ENCODE measurements at regions not wholly inside any gene's neighbourhood (a gene's known extent, or its start where the extent isn't known, plus 50 kb on each side); places are given as distances from the start of the nearest gene placed in this dataset.

DNA sequence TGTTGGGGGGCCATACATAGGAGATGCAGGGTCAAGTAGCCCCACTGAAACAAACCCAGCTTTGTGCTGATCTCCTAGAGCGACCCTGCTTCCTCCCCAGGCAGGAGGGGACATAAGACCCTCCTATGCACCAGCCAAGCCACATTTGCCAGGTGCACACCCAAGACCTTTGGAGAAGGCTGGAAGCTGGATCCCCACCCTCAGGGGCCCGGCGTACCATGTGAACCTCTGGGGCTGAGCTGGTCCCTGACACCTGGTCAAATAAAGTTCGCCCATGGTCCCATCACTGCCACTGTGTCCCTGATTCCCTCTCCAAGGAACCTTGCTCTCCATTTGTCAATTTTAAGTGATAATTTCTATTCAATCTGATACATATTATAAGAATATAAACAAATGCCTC, 162.1 kb upstream of the VASH1 start:
- TF ChIP-seq, protein P1, sequence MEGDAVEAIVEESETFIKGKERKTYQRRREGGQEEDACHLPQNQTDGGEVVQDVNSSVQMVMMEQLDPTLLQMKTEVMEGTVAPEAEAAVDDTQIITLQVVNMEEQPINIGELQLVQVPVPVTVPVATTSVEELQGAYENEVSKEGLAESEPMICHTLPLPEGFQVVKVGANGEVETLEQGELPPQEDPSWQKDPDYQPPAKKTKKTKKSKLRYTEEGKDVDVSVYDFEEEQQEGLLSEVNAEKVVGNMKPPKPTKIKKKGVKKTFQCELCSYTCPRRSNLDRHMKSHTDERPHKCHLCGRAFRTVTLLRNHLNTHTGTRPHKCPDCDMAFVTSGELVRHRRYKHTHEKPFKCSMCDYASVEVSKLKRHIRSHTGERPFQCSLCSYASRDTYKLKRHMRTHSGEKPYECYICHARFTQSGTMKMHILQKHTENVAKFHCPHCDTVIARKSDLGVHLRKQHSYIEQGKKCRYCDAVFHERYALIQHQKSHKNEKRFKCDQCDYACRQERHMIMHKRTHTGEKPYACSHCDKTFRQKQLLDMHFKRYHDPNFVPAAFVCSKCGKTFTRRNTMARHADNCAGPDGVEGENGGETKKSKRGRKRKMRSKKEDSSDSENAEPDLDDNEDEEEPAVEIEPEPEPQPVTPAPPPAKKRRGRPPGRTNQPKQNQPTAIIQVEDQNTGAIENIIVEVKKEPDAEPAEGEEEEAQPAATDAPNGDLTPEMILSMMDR (conservative IDR thresholded peaks at IDR 0.05; ENCODE audit: low read depth, low read length): no peak
- H3K4me3 ChIP-seq (ENCODE audit: low read length): no peak overlapping the region
- DNase-seq (ENCODE audit: low read depth): no peak

DNA sequence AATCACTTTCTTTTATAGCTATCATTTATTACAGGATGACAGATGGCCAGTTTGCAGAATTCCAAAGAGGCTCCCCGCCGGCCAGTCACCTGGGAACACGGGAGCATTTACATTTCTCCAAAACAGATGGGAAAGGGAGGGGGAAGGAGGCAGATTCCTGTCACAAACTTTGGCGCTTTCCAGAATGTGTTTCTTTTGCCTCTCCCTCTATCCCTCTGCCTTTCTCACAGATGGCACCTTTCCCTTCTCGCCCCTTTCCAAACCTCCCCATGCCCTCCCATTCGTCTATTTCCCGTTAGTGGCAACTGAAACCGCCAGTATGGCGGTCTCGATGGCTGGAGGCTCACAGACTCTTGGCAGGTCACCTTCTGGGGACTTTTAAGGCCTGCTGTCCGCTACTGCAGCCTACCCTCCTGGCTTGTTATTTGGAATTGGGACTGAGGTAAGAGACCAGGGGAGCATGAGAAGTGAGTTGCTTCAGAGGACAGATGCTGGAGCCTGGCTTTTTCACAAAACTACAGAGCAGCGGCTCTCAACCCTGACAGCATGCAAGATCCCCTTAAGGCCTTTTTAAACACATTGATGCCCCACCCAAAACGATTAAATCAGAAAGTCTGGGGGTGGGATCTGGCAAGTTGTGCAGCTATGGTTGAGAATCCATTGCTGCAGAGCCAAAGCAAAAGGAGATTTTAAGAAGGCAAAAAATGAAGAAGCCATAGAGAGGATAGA, 161.5 kb upstream of the VASH1 start:
- H3K4me3 ChIP-seq (ENCODE audit: low read length): no peak overlapping the region
- TF ChIP-seq, protein P1 (conservative IDR thresholded peaks at IDR 0.05; ENCODE audit: low read depth, low read length): no peak
- no peak for DNase-seq (ENCODE audit: low read depth)

DNA sequence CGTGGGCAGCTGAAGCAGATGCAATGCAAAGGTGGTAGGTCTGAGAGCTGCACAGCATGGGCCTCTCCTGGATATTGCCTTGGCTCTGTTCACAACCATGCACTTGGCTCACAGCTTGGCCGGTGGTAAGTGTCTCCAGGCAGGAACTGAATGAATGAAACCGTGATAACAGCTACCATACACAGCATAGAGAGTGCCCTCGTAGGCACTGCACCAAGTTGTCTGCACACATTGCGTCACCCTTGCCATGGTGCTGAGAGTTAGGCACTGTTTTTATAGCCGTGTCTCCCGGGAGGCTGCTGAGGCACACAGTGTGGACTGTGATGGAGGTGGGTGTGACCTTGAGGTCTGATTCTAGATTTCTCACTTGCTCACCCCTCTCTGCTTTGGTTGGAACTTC, 157.6 kb upstream of the VASH1 start:
- no peak for DNase-seq (ENCODE audit: low read depth)
- TF ChIP-seq, protein P1 (conservative IDR thresholded peaks at IDR 0.05; ENCODE audit: low read depth, low read length): no peak
- H3K4me3 ChIP-seq (ENCODE audit: low read length): no peak overlapping the region

DNA sequence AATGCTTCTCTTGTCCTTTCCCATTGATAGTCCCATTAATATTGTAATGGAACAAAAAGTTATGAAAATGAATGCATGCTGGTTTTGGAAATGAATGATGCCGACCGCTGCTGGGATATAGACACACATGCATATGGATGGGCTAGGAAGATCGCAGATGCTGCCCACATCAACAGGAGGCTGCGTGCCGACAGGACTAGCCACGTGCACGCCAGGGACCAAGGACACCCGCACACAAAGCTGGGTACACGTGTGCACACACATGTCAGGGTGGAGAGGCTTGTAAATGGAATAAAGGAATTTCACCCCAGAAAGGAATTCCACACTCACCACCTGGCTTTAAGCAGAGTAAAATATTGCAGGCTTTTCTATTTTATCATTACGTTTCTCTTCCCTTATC, 153.8 kb upstream of the VASH1 start:
- no peak overlapping the region for H3K4me3 ChIP-seq (ENCODE audit: low read length)
- DNase-seq (ENCODE audit: low read depth): no peak
- TF ChIP-seq, protein P1 (conservative IDR thresholded peaks at IDR 0.05; ENCODE audit: low read depth, low read length): no peak

DNA sequence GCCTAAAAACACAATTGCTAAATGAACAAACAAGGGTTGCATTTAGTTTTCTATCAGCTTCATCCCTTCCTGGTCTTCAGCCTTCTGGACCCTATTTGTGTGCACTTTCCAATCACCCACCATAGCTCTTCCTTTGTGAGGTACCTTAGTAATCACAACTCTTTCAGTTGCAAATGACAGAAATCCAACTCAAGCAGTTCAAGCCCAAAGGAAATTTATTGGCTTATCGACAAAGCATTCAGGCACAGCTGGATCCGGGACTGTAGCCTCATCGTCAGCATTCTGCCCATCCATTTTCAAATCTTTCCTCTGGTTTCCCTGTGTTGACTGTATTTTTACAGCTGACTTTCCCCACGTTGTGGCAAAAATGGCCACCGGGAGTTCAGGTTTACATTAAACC, 148.6 kb upstream of the VASH1 start:
- TF ChIP-seq, protein P1 (conservative IDR thresholded peaks at IDR 0.05; ENCODE audit: low read depth, low read length): no peak
- DNase-seq (ENCODE audit: low read depth): no peak
- no peak overlapping the region for H3K4me3 ChIP-seq (ENCODE audit: low read length)

DNA sequence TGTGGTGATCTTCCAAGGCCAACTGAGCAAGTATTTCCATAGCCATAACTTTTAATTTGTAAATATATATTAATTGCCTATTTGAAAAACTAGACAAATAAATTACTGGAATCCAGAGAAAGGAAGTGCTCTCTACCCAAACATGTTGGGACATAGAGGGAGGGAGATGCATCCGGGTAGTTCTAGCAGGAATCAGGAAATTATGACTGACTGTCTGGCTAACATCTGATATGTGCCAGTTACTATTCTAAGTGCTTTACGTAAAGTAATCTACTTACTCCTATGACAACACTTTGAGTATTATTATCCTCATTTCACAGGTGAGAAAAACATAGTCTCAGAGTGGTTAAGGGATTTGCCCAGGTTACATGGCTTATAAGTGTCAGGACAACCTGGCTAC, 147.7 kb upstream of the VASH1 start:
- H3K4me3 ChIP-seq (ENCODE audit: low read length): no peak overlapping the region
- no peak for DNase-seq (ENCODE audit: low read depth)
- TF ChIP-seq, protein P1 (conservative IDR thresholded peaks at IDR 0.05; ENCODE audit: low read depth, low read length): no peak

DNA sequence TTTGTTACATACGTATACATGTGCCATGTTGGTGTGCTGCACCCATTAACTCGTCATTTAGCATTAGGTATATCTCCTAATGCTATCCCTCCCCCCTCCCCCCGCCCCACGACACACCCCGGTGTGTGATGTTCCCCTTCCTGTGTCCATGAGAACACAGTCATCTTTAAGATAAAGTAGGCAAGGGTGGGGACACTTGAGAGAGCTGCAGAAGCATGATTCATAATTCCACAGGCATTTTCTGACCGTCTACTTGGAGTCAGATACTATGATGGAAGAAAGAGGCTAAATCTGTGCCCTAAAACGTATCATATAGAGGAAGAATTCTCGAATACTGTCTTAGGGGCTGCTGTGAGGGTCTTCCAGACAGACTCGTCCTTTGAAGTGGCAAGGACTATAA, 145.9 kb upstream of the VASH1 start:
- no peak overlapping the region for H3K4me3 ChIP-seq (ENCODE audit: low read length)
- DNase-seq (ENCODE audit: low read depth): no peak
- TF ChIP-seq, protein P1 (conservative IDR thresholded peaks at IDR 0.05; ENCODE audit: low read depth, low read length): no peak
